Spleen (tissue), 11 donors: ENCODE measurements at regions not wholly inside any gene's neighbourhood (a gene's known extent, or its start where the extent isn't known, plus 50 kb on each side); places are given as distances from the start of the nearest gene placed in this dataset.

Source experiments
- DNase-seq: peaks from one replicate; pipeline ENCODE4 v3.0.0-alpha.2; 2020
- H3K27ac ChIP-seq, 8 donors: fragments of 200-600 bp; sonication (generic) in 7 of 8; 1 replicate in 4 of 8; 2 replicates in 4 of 8; pipeline versions ENCODE4 v1.5.0 to v1.8.0; 2016 to 2021; ENCODE audit warnings: inconsistent platforms in 4 of 8, mild to moderate bottlenecking in 4 of 8, moderate library complexity in 1 of 8
- H3K27me3 ChIP-seq, 7 donors: fragments of 200-600 bp; sonication (generic) in 6 of 7; replicated peaks in 1 of 7; 1 replicate in 4 of 7; 2 replicates in 3 of 7; pipeline versions ENCODE4 v1.5.0 to v1.8.0; 2016 to 2021; ENCODE audit warnings: inconsistent platforms in 3 of 7, mild to moderate bottlenecking in 1 of 7
- H3K36me3 ChIP-seq, 6 donors: fragments of 200-600 bp; sonication (generic) in 5 of 6; 1 replicate in 4 of 6; 2 replicates in 2 of 6; pipeline versions ENCODE4 v1.5.0 to v1.8.0; 2016 to 2021; ENCODE audit warnings: inconsistent platforms in 2 of 6
- H3K4me1 ChIP-seq, 6 donors: fragments of 200-600 bp; sonication (generic) in 5 of 6; 1 replicate in 3 of 6; 2 replicates in 3 of 6; pipeline versions ENCODE4 v1.5.0 to v1.8.0; 2016 to 2021; ENCODE audit warnings: inconsistent platforms in 3 of 6
- H3K4me3 ChIP-seq, 8 donors: fragments of 200-600 bp; sonication (generic) in 7 of 8; 1 replicate in 4 of 8; 2 replicates in 4 of 8; pipeline versions ENCODE4 v1.5.0 to v1.8.0; 2016 to 2021; ENCODE audit warnings: inconsistent platforms in 4 of 8, mild to moderate bottlenecking in 4 of 8, moderate library complexity in 2 of 8
- H3K9me3 ChIP-seq, 8 donors: fragments of 200-600 bp; sonication (generic) in 7 of 8; 1 replicate in 4 of 8; 2 replicates in 4 of 8; pipeline versions ENCODE4 v1.5.0 to v1.8.0; 2016 to 2021; ENCODE audit warnings: inconsistent platforms in 4 of 8
- CTCF ChIP-seq, 11 experiments: fragments of 200-600 bp in 7 of 11; fragments of 450-650 bp in 4 of 11; sonication (generic) in 4 of 11; IDR thresholded peaks in 8 of 11; conservative IDR thresholded peaks in 3 of 11; 1 replicate in 7 of 11; 2 replicates in 4 of 11; pipeline versions ENCODE4 v1.4.0 to v1.8.0; 2016 to 2021; ENCODE audit warnings: antibody characterized with exemption in 11 of 11, inconsistent platforms in 4 of 11, mild to moderate bottlenecking in 1 of 11
- POLR2A ChIP-seq, 3 donors: fragments of 450-650 bp; IDR thresholded peaks; one replicate each; pipeline ENCODE4 v1.5.1; 2017; ENCODE audit warnings: antibody characterized with exemption in 3 of 3, mild to moderate bottlenecking in 1 of 3
- POLR2AphosphoS5 ChIP-seq, 3 donors: sonication (generic); formaldehyde crosslinking; IDR thresholded peaks; one replicate each; pipeline ENCODE4 v1.5.1; 2017; ENCODE audit warnings: antibody characterized with exemption in 3 of 3
- WGBS, 5 donors: extraction: QIAGEN DNeasy Blood & Tissue Kit in 3 of 5; methylation state at CpG; one replicate each; pipeline versions ENCODE4 v1.1.5 to v1.1.7; 2013 to 2018; 5-methylcytosine and 5-hydroxymethylcytosine counted together
- intact Hi-C: fragments of 100-400 bp; cut with DNase I; formaldehyde crosslinking; loops from one replicate; pipeline ENCODE4 v1.15.0; 2023; ENCODE audit warnings: low total_unique reads
- donor health status: healthy with polysubstance abuse.
- donor health status: DM: no; HTN: no; CAD: no; lungs with moderate emphysema.
- donor health status: DM: no; HTN: no; CAD: no.
- donor health status: Bipolar disorder and iron deficiency.
- donor health status: healthy.
- donor health status: DM: no; HTN: no; CAD: no.
- donor health status: DM: yes; HTN: yes; CAD: no.

- H3K36me3 ChIP-seq, result no peaks in the 10 kb centered on the region
- no peaks in the 10 kb centered on the region for H3K27me3 ChIP-seq
- intact Hi-C loops, result no loop called here
- H3K4me3 ChIP-seq, result no peak overlapping the region
- H3K9me3 ChIP-seq, result no peaks in the 10 kb centered on the region
- TF ChIP-seq POLR2AphosphoS5 (IDR thresholded peaks at IDR 0.05) (no peak), POLR2A (IDR thresholded peaks at IDR 0.05) (no peak), CTCF (IDR thresholded peaks at IDR 0.05 in 8 of 11, conservative IDR thresholded peaks at IDR 0.05 in 3 of 11) (no peak)
- no peak overlapping the region for H3K27ac ChIP-seq
- WGBS, 5 donors, result 76 to 89% (median 81%) methylated on average over 21 to 23 of the region's 23 CpGs
- DNase-seq, result no peak
- no peaks in the 10 kb centered on the region for H3K4me1 ChIP-seq
These were observed 386.2 kb downstream of the THBS2 start for GRCh38 chr6:168867247-168868102.

DNA sequence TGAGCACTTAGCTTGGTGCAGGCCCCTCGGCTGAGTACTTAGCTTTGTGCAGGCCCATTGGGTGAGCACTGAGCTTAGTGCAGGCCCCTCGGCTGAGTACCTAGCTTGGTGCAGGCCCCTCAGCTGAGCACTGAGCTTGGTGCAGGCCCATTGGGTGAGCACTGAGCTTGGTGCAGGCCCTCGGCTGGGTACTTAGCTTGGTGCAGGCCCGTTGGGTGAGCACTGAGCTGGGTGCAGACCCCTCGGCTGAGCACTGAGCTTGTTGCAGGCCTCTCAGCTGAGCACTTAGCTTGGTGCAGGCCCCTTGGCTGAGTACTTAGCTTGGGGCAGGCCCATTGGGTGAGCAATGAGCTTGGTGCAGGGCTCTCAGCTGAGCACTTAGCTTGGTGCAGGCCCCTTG lies 387.1 kb downstream of the THBS2 start:
- no peak for DNase-seq
- no peaks in the 10 kb centered on the region for H3K4me1 ChIP-seq
- H3K9me3 ChIP-seq, result no peaks in the 10 kb centered on the region
- no peaks in the 10 kb centered on the region for H3K27me3 ChIP-seq
- intact Hi-C loops, result no loop called here
- no peak overlapping the region for H3K27ac ChIP-seq
- H3K36me3 ChIP-seq, result no peaks in the 10 kb centered on the region
- TF ChIP-seq CTCF (IDR thresholded peaks at IDR 0.05 in 8 of 11, conservative IDR thresholded peaks at IDR 0.05 in 3 of 11) (no peak), POLR2AphosphoS5 (IDR thresholded peaks at IDR 0.05) (no peak), POLR2A (IDR thresholded peaks at IDR 0.05) (no peak)
- H3K4me3 ChIP-seq, result no peak overlapping the region
- 81 to 100% (median 83%) methylated on average over 2 to 5 of the region's 5 CpGs for WGBS, 5 donors

GRCh38 chr6:168865522-168865921 lies 388.1 kb downstream of the THBS2 start:
- intact Hi-C loops, result no loop called here
- Histone ChIP-seq H3K27ac (no peak overlapping the region), H3K36me3 (no peaks in the 10 kb centered on the region), H3K9me3 (no peaks in the 10 kb centered on the region), H3K4me1 (no peaks in the 10 kb centered on the region), H3K4me3 (no peak overlapping the region), H3K27me3 (no peaks in the 10 kb centered on the region)
- no peak for DNase-seq
- 79 to 92% (median 86%) methylated on average over 4 of the region's 4 CpGs for WGBS, 5 donors
- TF ChIP-seq POLR2AphosphoS5 (IDR thresholded peaks at IDR 0.05) (no peak), CTCF (IDR thresholded peaks at IDR 0.05 in 8 of 11, conservative IDR thresholded peaks at IDR 0.05 in 3 of 11) (no peak)

DNA sequence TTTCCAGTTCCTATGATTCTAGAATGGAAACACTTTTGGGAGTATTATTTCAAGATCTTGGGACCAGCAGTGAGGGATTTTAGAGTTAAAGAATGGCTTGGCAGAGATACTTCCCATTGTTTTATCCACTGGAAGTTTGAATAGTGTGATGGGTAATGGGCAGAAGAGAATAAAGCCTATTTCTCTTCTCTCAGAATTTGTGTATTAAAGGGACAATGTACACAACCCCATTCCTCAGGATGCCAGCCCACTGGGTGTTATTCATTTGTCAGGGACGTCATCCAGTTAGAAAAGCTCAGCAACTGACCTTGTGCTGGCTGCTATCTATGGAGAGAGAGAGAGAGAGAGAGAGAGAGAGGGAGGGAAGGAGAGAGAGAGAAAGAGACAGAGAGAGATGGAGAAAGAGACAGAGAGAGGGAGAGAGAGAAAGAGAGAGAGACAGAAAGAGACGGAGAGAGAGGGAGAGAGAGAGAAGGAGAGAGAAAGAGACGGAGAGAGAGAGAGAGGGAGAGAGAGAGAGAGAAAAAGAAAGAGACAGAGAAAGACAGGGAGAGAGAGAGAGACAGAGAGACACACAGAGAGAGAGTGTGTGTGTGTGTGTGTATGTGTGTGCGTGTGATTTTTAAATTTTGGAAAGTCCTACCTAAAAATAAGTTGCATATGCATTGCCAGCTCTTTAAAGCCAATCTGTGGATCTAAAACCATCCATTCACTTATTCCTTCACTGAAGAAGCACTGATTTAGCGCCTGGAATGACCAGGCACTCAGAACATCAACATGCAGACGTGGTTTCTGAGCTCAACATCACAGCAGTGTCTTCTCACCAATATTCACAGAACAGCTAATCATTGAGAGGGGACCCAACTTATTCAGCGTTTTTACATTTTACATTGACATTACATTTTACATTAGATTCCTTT lies 388.8 kb downstream of the THBS2 start:
- 68 to 78% (median 74%) methylated on average over 7 of the region's 7 CpGs for WGBS, 5 donors
- no peaks in the 10 kb centered on the region for H3K4me1 ChIP-seq
- no peaks in the 10 kb centered on the region for H3K27me3 ChIP-seq
- intact Hi-C loops, result no loop called here
- H3K27ac ChIP-seq, result no peak overlapping the region
- no peak for DNase-seq
- no peak overlapping the region for H3K4me3 ChIP-seq
- TF ChIP-seq POLR2AphosphoS5 (IDR thresholded peaks at IDR 0.05), result no peak
- TF ChIP-seq POLR2A (IDR thresholded peaks at IDR 0.05), result no peak
- TF ChIP-seq CTCF (IDR thresholded peaks at IDR 0.05 in 8 of 11, conservative IDR thresholded peaks at IDR 0.05 in 3 of 11), result no peak
- H3K36me3 ChIP-seq, result no peaks in the 10 kb centered on the region
- H3K9me3 ChIP-seq, result no peaks in the 10 kb centered on the region
